Karpas-422 (cell line): ENCODE measurements at regions not wholly inside any gene's neighbourhood (a gene's known extent, or its start where the extent isn't known, plus 50 kb on each side); places are given as distances from the start of the nearest gene placed in this dataset.
A peak's percentile ranks its signal among the peaks of the same experiment; 100 is the strongest.

Source experiments
- DNase-seq: peaks from one replicate; pipeline ENCODE4 v3.0.0-alpha.2; 2015
- H2AFZ ChIP-seq: fragments of 200-600 bp; sonication (generic); 2 replicates; pipeline ENCODE4 v1.6.1; 2014; ENCODE audit warnings: antibody characterized with exemption, low read length, mixed read lengths
- H3K27ac ChIP-seq: fragments of 200-600 bp; sonication (generic); 2 replicates; pipeline ENCODE4 v1.5.1; 2014; ENCODE audit warnings: mild to moderate bottlenecking, low read length, moderate library complexity
- H3K27me3 ChIP-seq: fragments of 200-600 bp; sonication (generic); 2 replicates; pipeline ENCODE4 v1.6.1; 2014; ENCODE audit warnings: low read length, mixed read lengths
- H3K36me3 ChIP-seq: fragments of 200-600 bp; sonication (generic); 2 replicates; pipeline ENCODE4 v1.6.1; 2014; ENCODE audit warnings: low read length, mixed read lengths; ENCODE audit not compliant: insufficient read depth
- H3K4me1 ChIP-seq: fragments of 200-600 bp; sonication (generic); 2 replicates; pipeline ENCODE4 v1.6.1; 2014; ENCODE audit warnings: mild to moderate bottlenecking, low read length, mixed read lengths
- H3K4me2 ChIP-seq: fragments of 200-600 bp; sonication (generic); 2 replicates; pipeline ENCODE4 v1.6.1; 2014; ENCODE audit warnings: low read length, low read depth, mild to moderate bottlenecking; ENCODE audit not compliant: poor library complexity, severe bottlenecking
- H3K4me3 ChIP-seq: fragments of 200-600 bp; sonication (generic); 2 replicates; pipeline ENCODE4 v1.5.1; 2014; ENCODE audit warnings: mild to moderate bottlenecking, antibody characterized with exemption, low read length, mixed read lengths
- H3K79me2 ChIP-seq: fragments of 200-600 bp; sonication (generic); 2 replicates; pipeline ENCODE4 v1.6.1; 2014; ENCODE audit warnings: mild to moderate bottlenecking, low read length, mixed read lengths
- H3K9ac ChIP-seq: fragments of 200-600 bp; sonication (generic); 2 replicates; pipeline ENCODE4 v1.6.0; 2014; ENCODE audit warnings: low read length
- H3K9me2 ChIP-seq: fragments of 200-600 bp; sonication (generic), shearing (Covaris generic); replicated peaks from 2 replicates; pipeline ENCODE4 v1.6.0; 2014; ENCODE audit warnings: mild to moderate bottlenecking, low read length, moderate library complexity; ENCODE audit not compliant: insufficient read depth
- H3K9me3 ChIP-seq: fragments of 300-700, 200-600 bp; sonication (generic); 2 replicates; pipeline ENCODE4 v1.6.1; 2014; ENCODE audit warnings: low read length, mixed read lengths
- H4K20me1 ChIP-seq: fragments of 200-600 bp; sonication (generic); 2 replicates; pipeline ENCODE4 v1.6.1; 2014; ENCODE audit warnings: mild to moderate bottlenecking, antibody characterized with exemption, low read length, low read depth; ENCODE audit not compliant: insufficient read depth

GRCh38 chr3:115498898-115499297 lies 124.4 kb upstream of the GAP43 start:
- no peaks in the 10 kb centered on the region for H3K79me2 ChIP-seq

DNA sequence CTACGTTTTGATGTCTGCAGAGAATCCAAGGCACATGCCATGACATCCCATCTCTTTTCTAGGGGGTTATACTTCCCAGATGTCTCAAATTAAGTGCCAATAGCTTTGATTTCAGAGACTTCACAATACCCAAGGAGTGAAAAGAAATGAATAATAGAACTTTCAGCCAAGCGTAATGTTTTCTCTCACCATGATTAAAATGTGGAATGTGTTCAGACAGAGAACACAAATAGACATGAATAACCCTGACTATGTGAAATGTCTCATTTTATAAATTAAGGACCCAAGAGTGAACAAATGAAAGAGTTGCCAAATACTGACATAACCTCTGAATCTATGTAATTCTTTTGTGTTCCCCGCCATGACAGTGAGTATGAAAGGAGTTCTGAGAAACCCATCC lies 123.6 kb upstream of the GAP43 start:
- Histone ChIP-seq H2AFZ (no peak overlapping the region), H3K9me2 (no peaks in the 10 kb centered on the region), H3K9ac (no peak overlapping the region), H3K4me1 (no peaks in the 10 kb centered on the region), H3K4me2 (no peak overlapping the region), H3K9me3 (no peaks in the 10 kb centered on the region), H4K20me1 (no peaks in the 10 kb centered on the region), H3K27ac (no peak overlapping the region), H3K4me3 (no peak overlapping the region), H3K36me3 (no peaks in the 10 kb centered on the region), H3K79me2 (no peaks in the 10 kb centered on the region), H3K27me3 (no peaks in the 10 kb centered on the region)
- no peak for DNase-seq

More at GRCh38 chr3:115498898-115499297, 124.4 kb upstream of the GAP43 start:
- Histone ChIP-seq H3K9me2 (no peaks in the 10 kb centered on the region), H3K27ac (no peak overlapping the region), H3K4me1 (no peaks in the 10 kb centered on the region), H3K9me3 (no peaks in the 10 kb centered on the region), H3K4me3 (no peak overlapping the region), H3K4me2 (no peak overlapping the region), H4K20me1 (no peaks in the 10 kb centered on the region), H3K36me3 (no peaks in the 10 kb centered on the region), H3K9ac (no peak overlapping the region), H3K27me3 (no peaks in the 10 kb centered on the region), H2AFZ (no peak overlapping the region)
- no peak for DNase-seq

GRCh38 chr3:115500795-115501194 lies 122.5 kb upstream of the GAP43 start:
- Histone ChIP-seq H3K9me2 (no peaks in the 10 kb centered on the region), H3K9me3 (no peaks in the 10 kb centered on the region), H3K9ac (no peak overlapping the region), H4K20me1 (no peaks in the 10 kb centered on the region), H3K27me3 (no peaks in the 10 kb centered on the region), H3K4me3 (no peak overlapping the region), H3K27ac (no peak overlapping the region), H3K4me2 (no peak overlapping the region), H3K79me2 (no peaks in the 10 kb centered on the region), H3K36me3 (no peaks in the 10 kb centered on the region), H2AFZ (no peak overlapping the region), H3K4me1 (no peaks in the 10 kb centered on the region)
- DNase-seq, result no peak

DNA sequence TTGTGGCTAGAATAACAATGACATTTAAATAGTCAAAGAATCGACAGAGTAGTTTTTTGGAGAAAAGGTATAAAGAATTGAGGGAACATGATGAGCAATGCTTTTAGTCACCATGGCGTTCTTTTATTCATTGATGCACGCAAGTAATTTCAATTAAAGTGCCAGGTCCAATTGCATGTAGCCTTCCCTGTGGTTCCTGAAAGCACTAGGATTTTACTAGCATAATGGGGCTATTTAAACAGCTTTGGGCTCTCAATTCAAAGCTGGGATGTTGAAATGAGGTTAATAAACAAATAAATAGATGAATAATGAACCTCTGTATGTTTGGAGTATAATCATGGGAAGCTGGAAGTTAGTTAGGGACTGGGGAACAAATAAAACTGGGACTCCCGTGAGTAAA lies 121.2 kb upstream of the GAP43 start:
- no peaks in the 10 kb centered on the region for H3K27me3 ChIP-seq
- H3K4me1 ChIP-seq, result no peaks in the 10 kb centered on the region
- no peak overlapping the region for H2AFZ ChIP-seq
- no peak overlapping the region for H3K4me2 ChIP-seq
- no peaks in the 10 kb centered on the region for H3K36me3 ChIP-seq
- H3K27ac ChIP-seq, result no peak overlapping the region
- no peaks in the 10 kb centered on the region for H4K20me1 ChIP-seq
- H3K9me2 ChIP-seq, result no peaks in the 10 kb centered on the region
- H3K9me3 ChIP-seq, result no peaks in the 10 kb centered on the region
- H3K9ac ChIP-seq, result no peak overlapping the region
- no peaks in the 10 kb centered on the region for H3K79me2 ChIP-seq
- no peak for DNase-seq
- H3K4me3 ChIP-seq, result no peak overlapping the region

- Histone ChIP-seq H4K20me1 (no peaks in the 10 kb centered on the region), H3K4me1 (no peaks in the 10 kb centered on the region), H3K4me2 (no peak overlapping the region), H3K36me3 (no peaks in the 10 kb centered on the region), H2AFZ (no peak overlapping the region), H3K9me2 (no peaks in the 10 kb centered on the region), H3K27me3 (no peaks in the 10 kb centered on the region), H3K4me3 (no peak overlapping the region), H3K79me2 (no peaks in the 10 kb centered on the region), H3K27ac (no peak overlapping the region), H3K9me3 (no peaks in the 10 kb centered on the region), H3K9ac (no peak overlapping the region)
- no peak for DNase-seq
Measured at GRCh38 chr3:115503394-115503793, 119.9 kb upstream of the GAP43 start.

GRCh38 chr3:115508562-115508961 lies 114.7 kb upstream of the GAP43 start:
- H3K79me2 ChIP-seq, result no peaks in the 10 kb centered on the region
- no peak overlapping the region for H3K27ac ChIP-seq
- H3K36me3 ChIP-seq, result no peaks in the 10 kb centered on the region
- H2AFZ ChIP-seq, result no peak overlapping the region
- no peak overlapping the region for H3K4me3 ChIP-seq
- H3K27me3 ChIP-seq, result no peaks in the 10 kb centered on the region
- H3K4me1 ChIP-seq, result no peaks in the 10 kb centered on the region
- H4K20me1 ChIP-seq, result no peaks in the 10 kb centered on the region
- H3K9me3 ChIP-seq, result no peaks in the 10 kb centered on the region
- no peak overlapping the region for H3K4me2 ChIP-seq
- no peak for DNase-seq
- no peaks in the 10 kb centered on the region for H3K9me2 ChIP-seq
- no peak overlapping the region for H3K9ac ChIP-seq

DNA sequence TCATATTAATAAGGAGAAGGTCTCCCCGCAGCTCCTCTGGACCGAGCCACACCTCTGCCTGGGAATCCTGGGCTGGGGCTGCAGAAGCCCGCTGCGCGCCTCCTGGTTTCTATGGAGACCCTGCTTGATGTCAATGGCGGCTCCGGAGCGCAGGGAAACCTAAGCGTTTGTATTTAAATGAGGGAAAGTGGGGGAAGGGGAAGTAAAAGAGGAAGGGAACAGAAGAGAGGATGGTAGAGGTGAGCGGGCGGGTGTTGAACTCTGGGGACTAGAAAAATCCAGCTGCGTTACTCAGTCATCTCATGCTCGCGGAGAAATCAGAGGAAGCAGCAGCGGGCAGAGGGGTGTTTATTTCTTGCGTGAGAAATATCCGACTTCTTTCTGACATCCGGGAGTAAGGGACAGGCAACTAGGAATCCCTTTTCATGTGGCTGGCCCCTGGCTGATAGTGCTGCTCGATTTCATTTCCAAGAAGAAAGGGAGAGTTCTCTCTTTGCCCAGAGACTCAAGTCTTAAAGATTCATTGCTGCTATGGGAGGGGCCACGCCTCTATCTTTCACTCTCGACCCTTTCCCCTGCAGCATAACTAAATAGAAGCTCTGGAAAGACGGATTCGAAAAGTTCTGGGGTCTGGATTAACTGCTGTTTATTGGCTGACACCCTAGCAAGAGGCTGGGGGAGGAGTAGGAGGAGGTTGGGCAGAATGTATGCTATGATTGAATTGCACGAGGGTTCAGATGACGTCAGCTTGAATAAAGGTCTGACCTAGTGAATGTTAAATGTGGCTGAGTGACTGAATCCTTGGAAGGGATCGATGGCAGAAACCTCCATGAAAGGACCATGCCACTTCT lies 110.5 kb upstream of the GAP43 start:
- Histone ChIP-seq H3K4me2 (no peak overlapping the region), H3K27ac (no peak overlapping the region), H3K79me2 (no peaks in the 10 kb centered on the region), H3K9me2 (no peaks in the 10 kb centered on the region), H4K20me1 (no peaks in the 10 kb centered on the region), H3K27me3 (no peaks in the 10 kb centered on the region), H3K36me3 (no peaks in the 10 kb centered on the region), H2AFZ (no peak overlapping the region), H3K9me3 (no peaks in the 10 kb centered on the region), H3K4me1 (no peaks in the 10 kb centered on the region), H3K4me3 (no peak overlapping the region), H3K9ac (no peak overlapping the region)
- no peak for DNase-seq

DNA sequence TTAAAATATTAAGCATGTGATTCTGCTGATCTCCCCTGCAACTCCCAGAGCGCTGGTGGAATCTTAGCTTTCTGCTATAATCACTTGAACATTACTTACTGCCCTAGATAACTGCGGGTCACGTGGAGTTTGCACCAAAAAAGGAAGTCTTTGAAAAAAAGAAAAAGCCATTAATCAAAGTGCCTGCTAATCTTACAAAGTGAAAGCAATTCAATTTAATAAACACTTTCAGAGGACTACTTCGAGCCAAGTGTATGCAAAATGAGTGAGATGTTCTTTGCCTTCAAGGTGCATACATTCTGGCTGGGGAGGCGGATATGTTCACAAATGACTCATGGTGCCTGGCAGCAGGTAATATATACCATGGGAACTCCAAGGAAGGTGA lies 109.9 kb upstream of the GAP43 start:
- no peaks in the 10 kb centered on the region for H3K27me3 ChIP-seq
- no peak overlapping the region for H3K4me2 ChIP-seq
- H3K9ac ChIP-seq, result no peak overlapping the region
- DNase-seq, result peak; percentile 40
- H2AFZ ChIP-seq, result no peak overlapping the region
- no peak overlapping the region for H3K4me3 ChIP-seq
- no peaks in the 10 kb centered on the region for H4K20me1 ChIP-seq
- no peaks in the 10 kb centered on the region for H3K79me2 ChIP-seq
- H3K9me3 ChIP-seq, result no peaks in the 10 kb centered on the region
- no peak overlapping the region for H3K27ac ChIP-seq
- no peaks in the 10 kb centered on the region for H3K4me1 ChIP-seq
- H3K36me3 ChIP-seq, result no peaks in the 10 kb centered on the region
- no peaks in the 10 kb centered on the region for H3K9me2 ChIP-seq
